SK-N-SH treated with all-trans-retinoic acid at 6 μM for 48 hours (cell line): ENCODE measurements at regions not wholly inside any gene's neighbourhood (a gene's known extent, or its start where the extent isn't known, plus 50 kb on each side); places are given as distances from the start of the nearest gene placed in this dataset.

ENCODE experiments used
- ARNTL ChIP-seq: fragments of 450-650 bp; formaldehyde crosslinking; IDR thresholded peaks from 2 replicates; pipeline ENCODE4 v1.5.0; 2020; ENCODE audit warnings: low read depth, mild to moderate bottlenecking, moderate library complexity, borderline replicate concordance
- ESRRG ChIP-seq: fragments of 250-450 bp; sonication (Bioruptor Pico); IDR thresholded peaks from 2 replicates; pipeline ENCODE4 v1.6.1; 2021; ENCODE audit warnings: mild to moderate bottlenecking
- OSR1 ChIP-seq: fragments of 250-450 bp; sonication (Bioruptor Pico); IDR thresholded peaks from 2 replicates; pipeline ENCODE4 v1.8.0; 2022; ENCODE audit warnings: moderate library complexity, mild to moderate bottlenecking, inconsistent platforms
- PPARA ChIP-seq: fragments of 250-450 bp; sonication (Bioruptor Pico); IDR thresholded peaks from 2 replicates; pipeline ENCODE4 v1.5.0; 2020; ENCODE audit warnings: mild to moderate bottlenecking, borderline replicate concordance
- RARB ChIP-seq: fragments of 250-450 bp; sonication (Bioruptor Pico); IDR thresholded peaks from 2 replicates; pipeline ENCODE4 v1.8.0; 2021; ENCODE audit warnings: mild to moderate bottlenecking, moderate library complexity
- TCF4 ChIP-seq: fragments of 250-450 bp; sonication (Bioruptor Pico); IDR thresholded peaks from 2 replicates; pipeline ENCODE4 v1.8.0; 2021; ENCODE audit warnings: mild to moderate bottlenecking, moderate library complexity, borderline replicate concordance
- TOX ChIP-seq: fragments of 250-450 bp; sonication (Bioruptor Pico); IDR thresholded peaks from 2 replicates; pipeline ENCODE4 v1.8.0; 2021; ENCODE audit warnings: mild to moderate bottlenecking, moderate library complexity, borderline replicate concordance
- ZC3H10 ChIP-seq: fragments of 250-450 bp; sonication (Bioruptor Pico); IDR thresholded peaks from 2 replicates; pipeline ENCODE4 v1.5.1; 2021; ENCODE audit warnings: mild to moderate bottlenecking, moderate library complexity
- ZNF565 ChIP-seq: fragments of 450-650 bp; formaldehyde crosslinking; conservative IDR thresholded peaks from 2 replicates; pipeline ENCODE4 v1.5.0; 2020; ENCODE audit warnings: low read depth, mild to moderate bottlenecking, moderate library complexity
- TF ChIP-seq, protein P1 (sequence below): fragments of 250-450 bp; sonication (Bioruptor Pico); IDR thresholded peaks from 2 replicates; pipeline ENCODE4 v1.8.0; 2021; ENCODE audit warnings: low read depth, mild to moderate bottlenecking, moderate library complexity, borderline replicate concordance
- TF ChIP-seq, protein P2 (sequence below): fragments of 250-450 bp; sonication (Bioruptor Pico); IDR thresholded peaks from 2 replicates; pipeline ENCODE4 v1.5.0; 2020; ENCODE audit warnings: mild to moderate bottlenecking, moderate library complexity
- TF ChIP-seq, protein P3 (sequence below): fragments of 250-450 bp; sonication (Bioruptor Pico); IDR thresholded peaks from 2 replicates; pipeline ENCODE4 v1.8.0; 2020; ENCODE audit warnings: mild to moderate bottlenecking, moderate library complexity, borderline replicate concordance

DNA sequence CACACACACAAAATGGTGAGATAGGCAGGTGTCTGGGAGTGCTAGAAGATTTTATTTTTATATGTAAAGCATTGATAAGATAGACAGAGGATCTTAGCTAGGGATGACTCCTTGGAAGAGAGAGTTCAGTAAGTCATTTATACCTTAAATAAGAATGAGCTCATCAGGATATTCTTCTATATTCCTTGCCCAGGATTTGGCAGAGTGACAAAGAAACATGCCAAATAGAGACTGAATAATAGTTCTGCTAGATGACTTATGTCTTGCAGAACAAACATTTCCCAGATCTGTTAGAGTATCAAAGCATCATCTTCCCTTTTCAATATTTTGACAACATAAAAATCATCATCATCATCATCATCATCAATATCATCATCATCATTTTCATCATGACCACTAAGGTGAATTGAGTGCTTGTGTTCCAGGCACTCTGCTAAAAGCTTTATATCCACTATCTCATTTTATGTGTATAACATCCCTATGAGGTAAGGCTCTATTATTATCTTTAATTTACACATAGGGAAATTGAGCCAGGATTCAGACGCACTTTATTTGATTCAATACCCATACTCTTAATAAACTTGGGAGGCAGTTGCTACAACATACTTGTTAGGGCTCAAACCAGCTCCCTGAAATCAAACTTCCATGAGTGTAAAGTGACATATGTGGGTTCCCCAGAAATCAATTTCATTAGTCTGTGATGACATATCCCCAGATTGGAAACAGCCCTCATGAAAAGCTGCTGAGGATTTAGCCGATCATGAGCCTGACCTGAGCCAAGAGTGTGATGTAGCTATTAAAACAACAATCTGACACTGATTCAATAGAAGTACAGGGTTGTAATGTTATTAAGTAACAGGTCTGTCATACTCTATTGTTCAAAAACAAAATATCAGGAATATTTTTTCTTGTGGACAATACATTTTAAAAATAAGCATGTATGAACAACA is 176.3 kb upstream of the SEMA6A start:
- TF ChIP-seq TCF4 (CRISPR knock-in tag) (no peak), RARB (CRISPR knock-in tag) (no peak), OSR1 (no peak), ESRRG (no peak), ARNTL (CRISPR knock-in tag) (no peak), ZNF565 (CRISPR knock-in tag) (no peak), TOX (no peak), ZC3H10 (CRISPR knock-in tag) (no peak), PPARA (CRISPR knock-in tag) (no peak)
- TF ChIP-seq, protein P1, sequence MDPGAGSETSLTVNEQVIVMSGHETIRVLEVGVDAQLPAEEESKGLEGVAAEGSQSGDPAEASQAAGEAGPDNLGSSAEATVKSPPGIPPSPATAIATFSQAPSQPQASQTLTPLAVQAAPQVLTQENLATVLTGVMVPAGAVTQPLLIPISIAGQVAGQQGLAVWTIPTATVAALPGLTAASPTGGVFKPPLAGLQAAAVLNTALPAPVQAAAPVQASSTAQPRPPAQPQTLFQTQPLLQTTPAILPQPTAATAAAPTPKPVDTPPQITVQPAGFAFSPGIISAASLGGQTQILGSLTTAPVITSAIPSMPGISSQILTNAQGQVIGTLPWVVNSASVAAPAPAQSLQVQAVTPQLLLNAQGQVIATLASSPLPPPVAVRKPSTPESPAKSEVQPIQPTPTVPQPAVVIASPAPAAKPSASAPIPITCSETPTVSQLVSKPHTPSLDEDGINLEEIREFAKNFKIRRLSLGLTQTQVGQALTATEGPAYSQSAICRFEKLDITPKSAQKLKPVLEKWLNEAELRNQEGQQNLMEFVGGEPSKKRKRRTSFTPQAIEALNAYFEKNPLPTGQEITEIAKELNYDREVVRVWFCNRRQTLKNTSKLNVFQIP (CRISPR knock-in tag) = no peak
- TF ChIP-seq, protein P2, sequence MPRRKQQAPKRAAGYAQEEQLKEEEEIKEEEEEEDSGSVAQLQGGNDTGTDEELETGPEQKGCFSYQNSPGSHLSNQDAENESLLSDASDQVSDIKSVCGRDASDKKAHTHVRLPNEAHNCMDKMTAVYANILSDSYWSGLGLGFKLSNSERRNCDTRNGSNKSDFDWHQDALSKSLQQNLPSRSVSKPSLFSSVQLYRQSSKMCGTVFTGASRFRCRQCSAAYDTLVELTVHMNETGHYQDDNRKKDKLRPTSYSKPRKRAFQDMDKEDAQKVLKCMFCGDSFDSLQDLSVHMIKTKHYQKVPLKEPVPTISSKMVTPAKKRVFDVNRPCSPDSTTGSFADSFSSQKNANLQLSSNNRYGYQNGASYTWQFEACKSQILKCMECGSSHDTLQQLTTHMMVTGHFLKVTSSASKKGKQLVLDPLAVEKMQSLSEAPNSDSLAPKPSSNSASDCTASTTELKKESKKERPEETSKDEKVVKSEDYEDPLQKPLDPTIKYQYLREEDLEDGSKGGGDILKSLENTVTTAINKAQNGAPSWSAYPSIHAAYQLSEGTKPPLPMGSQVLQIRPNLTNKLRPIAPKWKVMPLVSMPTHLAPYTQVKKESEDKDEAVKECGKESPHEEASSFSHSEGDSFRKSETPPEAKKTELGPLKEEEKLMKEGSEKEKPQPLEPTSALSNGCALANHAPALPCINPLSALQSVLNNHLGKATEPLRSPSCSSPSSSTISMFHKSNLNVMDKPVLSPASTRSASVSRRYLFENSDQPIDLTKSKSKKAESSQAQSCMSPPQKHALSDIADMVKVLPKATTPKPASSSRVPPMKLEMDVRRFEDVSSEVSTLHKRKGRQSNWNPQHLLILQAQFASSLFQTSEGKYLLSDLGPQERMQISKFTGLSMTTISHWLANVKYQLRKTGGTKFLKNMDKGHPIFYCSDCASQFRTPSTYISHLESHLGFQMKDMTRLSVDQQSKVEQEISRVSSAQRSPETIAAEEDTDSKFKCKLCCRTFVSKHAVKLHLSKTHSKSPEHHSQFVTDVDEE = no peak
- TF ChIP-seq, protein P3, sequence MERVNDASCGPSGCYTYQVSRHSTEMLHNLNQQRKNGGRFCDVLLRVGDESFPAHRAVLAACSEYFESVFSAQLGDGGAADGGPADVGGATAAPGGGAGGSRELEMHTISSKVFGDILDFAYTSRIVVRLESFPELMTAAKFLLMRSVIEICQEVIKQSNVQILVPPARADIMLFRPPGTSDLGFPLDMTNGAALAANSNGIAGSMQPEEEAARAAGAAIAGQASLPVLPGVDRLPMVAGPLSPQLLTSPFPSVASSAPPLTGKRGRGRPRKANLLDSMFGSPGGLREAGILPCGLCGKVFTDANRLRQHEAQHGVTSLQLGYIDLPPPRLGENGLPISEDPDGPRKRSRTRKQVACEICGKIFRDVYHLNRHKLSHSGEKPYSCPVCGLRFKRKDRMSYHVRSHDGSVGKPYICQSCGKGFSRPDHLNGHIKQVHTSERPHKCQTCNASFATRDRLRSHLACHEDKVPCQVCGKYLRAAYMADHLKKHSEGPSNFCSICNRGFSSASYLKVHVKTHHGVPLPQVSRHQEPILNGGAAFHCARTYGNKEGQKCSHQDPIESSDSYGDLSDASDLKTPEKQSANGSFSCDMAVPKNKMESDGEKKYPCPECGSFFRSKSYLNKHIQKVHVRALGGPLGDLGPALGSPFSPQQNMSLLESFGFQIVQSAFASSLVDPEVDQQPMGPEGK (CRISPR knock-in tag) = no peak
